Stimulated activated CD4-positive, alpha-beta T cell treated with anti-CD3 and anti-CD28 coated beads, TNF-alpha, amount 100 ng/mL, for 48 hours (primary cell): ENCODE measurements at regions not wholly inside any gene's neighbourhood (a gene's known extent, or its start where the extent isn't known, plus 50 kb on each side); places are given as distances from the start of the nearest gene placed in this dataset.
"Not testable (repeated sequence)": the region's sequence is repeated elsewhere in the genome, so short reads cannot be mapped to it uniquely, and the experiment has no call there.

ENCODE experiments used
- DNase-seq, 3 donors: peaks; one replicate each; pipeline ENCODE4 v3.0.0-alpha.2; 2020; ENCODE audit warnings: low read depth in 3 of 3

- DNase-seq, result not testable (repeated sequence)
Measured at GRCh38 chr1:95663530-95663929, 429.5 kb downstream of the RWDD3 start.

- no peak for DNase-seq
Measured at GRCh38 chr1:95668165-95668564, 434.2 kb downstream of the RWDD3 start.

GRCh38 chr1:95669638-95670037 is 435.6 kb downstream of the RWDD3 start:
- DNase-seq, result not testable (repeated sequence)

- DNase-seq, result no peak
Measured at GRCh38 chr1:95671098-95671497, 437.1 kb downstream of the RWDD3 start.

- DNase-seq, result no peak
Measured at GRCh38 chr1:95679262-95679661, 445.3 kb downstream of the RWDD3 start.

GRCh38 chr1:95685081-95685480 is 451.1 kb downstream of the RWDD3 start:
- DNase-seq, result no peak

- no peak for DNase-seq
Measured at GRCh38 chr1:95686217-95686616, 452.2 kb downstream of the RWDD3 start.

- DNase-seq, result no peak
Measured at GRCh38 chr1:95699149-95699953, 465.3 kb downstream of the RWDD3 start.

- DNase-seq, result no peak
Measured at GRCh38 chr1:95701450-95702173, 467.6 kb downstream of the RWDD3 start.

GRCh38 chr1:95703046-95703445 is 469.0 kb downstream of the RWDD3 start:
- no peak for DNase-seq

GRCh38 chr1:95716097-95716496 is 482.1 kb downstream of the RWDD3 start:
- no peak for DNase-seq

GRCh38 chr1:95716550-95716949 is 482.5 kb downstream of the RWDD3 start:
- no peak for DNase-seq

GRCh38 chr1:95723346-95723745 is 489.3 kb downstream of the RWDD3 start:
- DNase-seq, result no peak

GRCh38 chr1:95728841-95729240 is 494.8 kb downstream of the RWDD3 start:
- no peak for DNase-seq

- DNase-seq, result no peak
Measured at GRCh38 chr1:95730986-95731385, 497.0 kb downstream of the RWDD3 start.

GRCh38 chr1:95731466-95731865 is 497.5 kb downstream of the RWDD3 start:
- no peak for DNase-seq

GRCh38 chr1:95733031-95733430 is 499.0 kb downstream of the RWDD3 start:
- DNase-seq, result no peak

- DNase-seq, result no peak
Measured at GRCh38 chr1:95733671-95734070, 499.7 kb downstream of the RWDD3 start.

- DNase-seq, result no peak
Measured at GRCh38 chr1:95734560-95734959, 500.6 kb downstream of the RWDD3 start.

GRCh38 chr1:95742591-95743089 is 508.6 kb downstream of the RWDD3 start:
- no peak for DNase-seq

GRCh38 chr1:95744731-95745130 is 510.7 kb downstream of the RWDD3 start:
- DNase-seq, result no peak

- no peak for DNase-seq
Measured at GRCh38 chr1:95752515-95753381, 518.7 kb downstream of the RWDD3 start.
